Spleen (tissue), 11 donors: ENCODE measurements at regions not wholly inside any gene's neighbourhood (a gene's known extent, or its start where the extent isn't known, plus 50 kb on each side); places are given as distances from the start of the nearest gene placed in this dataset.
"Not testable (repeated sequence)": the region's sequence is repeated elsewhere in the genome, so short reads cannot be mapped to it uniquely, and the experiment has no call there.

Experiments
- DNase-seq: peaks from one replicate; pipeline ENCODE4 v3.0.0-alpha.2; 2020
- H3K27ac ChIP-seq, 8 donors: fragments of 200-600 bp; sonication (generic) in 7 of 8; 1 replicate in 4 of 8; 2 replicates in 4 of 8; pipeline versions ENCODE4 v1.5.0 to v1.8.0; 2016 to 2021; ENCODE audit warnings: inconsistent platforms in 4 of 8, mild to moderate bottlenecking in 4 of 8, moderate library complexity in 1 of 8
- H3K27me3 ChIP-seq, 7 donors: fragments of 200-600 bp; sonication (generic) in 6 of 7; replicated peaks in 1 of 7; 1 replicate in 4 of 7; 2 replicates in 3 of 7; pipeline versions ENCODE4 v1.5.0 to v1.8.0; 2016 to 2021; ENCODE audit warnings: inconsistent platforms in 3 of 7, mild to moderate bottlenecking in 1 of 7
- H3K36me3 ChIP-seq, 6 donors: fragments of 200-600 bp; sonication (generic) in 5 of 6; 1 replicate in 4 of 6; 2 replicates in 2 of 6; pipeline versions ENCODE4 v1.5.0 to v1.8.0; 2016 to 2021; ENCODE audit warnings: inconsistent platforms in 2 of 6
- H3K4me1 ChIP-seq, 6 donors: fragments of 200-600 bp; sonication (generic) in 5 of 6; 1 replicate in 3 of 6; 2 replicates in 3 of 6; pipeline versions ENCODE4 v1.5.0 to v1.8.0; 2016 to 2021; ENCODE audit warnings: inconsistent platforms in 3 of 6
- H3K4me3 ChIP-seq, 8 donors: fragments of 200-600 bp; sonication (generic) in 7 of 8; 1 replicate in 4 of 8; 2 replicates in 4 of 8; pipeline versions ENCODE4 v1.5.0 to v1.8.0; 2016 to 2021; ENCODE audit warnings: inconsistent platforms in 4 of 8, mild to moderate bottlenecking in 4 of 8, moderate library complexity in 2 of 8
- H3K9me3 ChIP-seq, 8 donors: fragments of 200-600 bp; sonication (generic) in 7 of 8; 1 replicate in 4 of 8; 2 replicates in 4 of 8; pipeline versions ENCODE4 v1.5.0 to v1.8.0; 2016 to 2021; ENCODE audit warnings: inconsistent platforms in 4 of 8
- CTCF ChIP-seq, 11 experiments: fragments of 200-600 bp in 7 of 11; fragments of 450-650 bp in 4 of 11; sonication (generic) in 4 of 11; IDR thresholded peaks in 8 of 11; conservative IDR thresholded peaks in 3 of 11; 1 replicate in 7 of 11; 2 replicates in 4 of 11; pipeline versions ENCODE4 v1.4.0 to v1.8.0; 2016 to 2021; ENCODE audit warnings: antibody characterized with exemption in 11 of 11, inconsistent platforms in 4 of 11, mild to moderate bottlenecking in 1 of 11
- POLR2A ChIP-seq, 3 donors: fragments of 450-650 bp; IDR thresholded peaks; one replicate each; pipeline ENCODE4 v1.5.1; 2017; ENCODE audit warnings: antibody characterized with exemption in 3 of 3, mild to moderate bottlenecking in 1 of 3
- POLR2AphosphoS5 ChIP-seq, 3 donors: sonication (generic); formaldehyde crosslinking; IDR thresholded peaks; one replicate each; pipeline ENCODE4 v1.5.1; 2017; ENCODE audit warnings: antibody characterized with exemption in 3 of 3
- whole genome bisulfite sequencing, 5 donors: extraction: QIAGEN DNeasy Blood & Tissue Kit in 3 of 5; methylation state at CpG; one replicate each; pipeline versions ENCODE4 v1.1.5 to v1.1.7; 2013 to 2018; 5-methylcytosine and 5-hydroxymethylcytosine counted together
- intact Hi-C: fragments of 100-400 bp; cut with DNase I; formaldehyde crosslinking; loops from one replicate; pipeline ENCODE4 v1.15.0; 2023; ENCODE audit warnings: low total_unique reads
- donor health status: healthy with polysubstance abuse.
- donor health status: DM: no; HTN: no; CAD: no; lungs with moderate emphysema.
- donor health status: DM: no; HTN: no; CAD: no.
- donor health status: Bipolar disorder and iron deficiency.
- donor health status: healthy.
- donor health status: DM: no; HTN: no; CAD: no.
- donor health status: DM: yes; HTN: yes; CAD: no.

- TF ChIP-seq CTCF (IDR thresholded peaks at IDR 0.05 in 8 of 11, conservative IDR thresholded peaks at IDR 0.05 in 3 of 11) (no peak), POLR2AphosphoS5 (IDR thresholded peaks at IDR 0.05) (no peak), POLR2A (IDR thresholded peaks at IDR 0.05) (no peak)
- H3K4me1 ChIP-seq = no peaks in the 10 kb centered on the region
- H3K36me3 ChIP-seq = no peaks in the 10 kb centered on the region
- DNase-seq = no peak
- no peak overlapping the region for H3K4me3 ChIP-seq
- H3K27me3 ChIP-seq = no peaks in the 10 kb centered on the region
- peaks cover 0 to 7% (median 0%) of the 10 kb centered on the region in 8 donors for H3K9me3 ChIP-seq
- intact Hi-C loops = no loop called here
- H3K27ac ChIP-seq = no peak overlapping the region
- 83 to 93% (median 88%) methylated on average over 4 of the region's 4 CpGs for WGBS, 5 donors
These were observed 130.1 kb upstream of the MALRD1 start for GRCh38 chr10:18918532-18918931.

DNA sequence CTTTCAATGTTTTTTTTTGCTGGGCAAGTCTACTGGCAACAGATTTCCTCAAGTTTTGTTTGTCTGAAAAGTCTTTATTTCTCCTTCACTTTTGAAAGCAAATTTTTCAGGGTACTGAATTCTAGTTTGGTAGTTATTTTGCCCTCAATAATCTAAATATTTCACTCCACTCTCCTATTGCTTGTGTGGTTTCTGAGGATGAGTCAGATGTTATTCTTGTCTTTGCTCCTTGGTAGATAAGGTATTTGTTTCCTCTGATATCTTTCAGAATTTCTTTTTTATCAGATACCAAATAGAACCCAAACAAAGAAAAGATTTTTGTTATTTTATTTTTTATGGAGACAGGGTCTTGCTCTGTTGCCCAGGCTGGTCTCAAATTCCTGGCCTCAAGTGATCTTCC, 99.2 kb upstream of the MALRD1 start:
- Histone ChIP-seq H3K36me3 (no peaks in the 10 kb centered on the region), H3K27me3 (no peaks in the 10 kb centered on the region), H3K27ac (no peak overlapping the region), H3K4me1 (no peaks in the 10 kb centered on the region), H3K4me3 (no peak overlapping the region), H3K9me3 (peaks cover 0 to 24% (median 3%) of the 10 kb centered on the region in 8 donors)
- no peak for DNase-seq
- intact Hi-C loops = no loop called here
- TF ChIP-seq POLR2A (IDR thresholded peaks at IDR 0.05) (no peak), POLR2AphosphoS5 (IDR thresholded peaks at IDR 0.05) (no peak), CTCF (IDR thresholded peaks at IDR 0.05 in 8 of 11, conservative IDR thresholded peaks at IDR 0.05 in 3 of 11) (no peak)

- H3K27me3 ChIP-seq, H3K36me3 ChIP-seq, H3K27ac ChIP-seq, DNase-seq, H3K4me3 ChIP-seq, H3K4me1 ChIP-seq, intact Hi-C loops: not testable (repeated sequence)
- H3K9me3 ChIP-seq = peaks cover 0 to 20% (median 3%) of the 10 kb centered on the region in 8 donors
- 89 to 94% (median 92%) methylated on average over 11 to 35 of the region's 35 CpGs for WGBS, 5 donors
These were observed 97.4 kb upstream of the MALRD1 start for GRCh38 chr10:18951072-18951823.

DNA sequence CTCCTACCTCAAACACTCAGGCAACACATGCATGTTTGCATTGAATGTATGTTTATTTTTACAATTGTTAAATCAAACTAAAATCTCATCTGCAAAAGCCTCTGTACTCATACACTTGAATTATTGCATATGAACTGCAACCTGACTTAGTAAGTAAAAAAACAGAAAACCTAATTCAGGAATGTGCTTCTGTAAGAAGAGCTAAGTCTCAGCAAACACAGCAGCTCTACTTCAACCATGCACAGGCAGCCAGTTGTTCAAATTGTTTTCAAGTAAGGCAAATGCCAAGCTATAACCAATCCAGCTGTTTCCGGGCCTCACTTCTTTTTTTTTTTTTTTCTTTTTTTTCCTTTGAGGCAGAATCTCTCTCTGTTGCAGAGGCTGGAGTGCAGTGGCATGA, 93.5 kb upstream of the MALRD1 start:
- intact Hi-C loops = no loop called here
- no peaks in the 10 kb centered on the region for H3K4me1 ChIP-seq
- H3K27me3 ChIP-seq = no peaks in the 10 kb centered on the region
- TF ChIP-seq CTCF (IDR thresholded peaks at IDR 0.05 in 8 of 11, conservative IDR thresholded peaks at IDR 0.05 in 3 of 11) (no peak), POLR2A (IDR thresholded peaks at IDR 0.05) (no peak), POLR2AphosphoS5 (IDR thresholded peaks at IDR 0.05) (no peak)
- H3K36me3 ChIP-seq = no peaks in the 10 kb centered on the region
- no peak overlapping the region for H3K4me3 ChIP-seq
- H3K9me3 ChIP-seq = peaks cover 0 to 22% (median 3%) of the 10 kb centered on the region in 8 donors
- H3K27ac ChIP-seq = no peak overlapping the region
- 40 to 58% (median 50%) methylated on average over 1 of the region's 1 CpG for WGBS, 5 donors
- no peak for DNase-seq
